ENCODE measurements at regions not wholly inside any gene's neighbourhood (a gene's known extent, or its start where the extent isn't known, plus 50 kb on each side); places are given as distances from the start of the nearest gene placed in this dataset.

GRCh38 chr10:3374914-3375313, 202.3 kb upstream of the PITRM1 start:
- TF ChIP-seq EZH2 (IDR thresholded peaks at IDR 0.05), result no peak
- TF ChIP-seq POLR2AphosphoS5 (IDR thresholded peaks at IDR 0.05; ENCODE audit: borderline replicate concordance, low read depth, low read length), result no peak
